Hepatocyte (in vitro differentiated cells): ENCODE measurements at regions not wholly inside any gene's neighbourhood (a gene's known extent, or its start where the extent isn't known, plus 50 kb on each side); places are given as distances from the start of the nearest gene placed in this dataset.

Experiments
- DNase-seq: peaks from one replicate; pipeline ENCODE4 v3.0.0-alpha.2; 2016; ENCODE audit warnings: low spot score
- H2AFZ ChIP-seq: fragments of 200-600 bp; sonication (generic); 2 replicates; pipeline ENCODE4 v1.6.0; 2016; ENCODE audit warnings: antibody characterized with exemption, mild to moderate bottlenecking
- H3K27ac ChIP-seq: fragments of 200-600 bp; sonication (generic); 2 replicates; pipeline ENCODE4 v1.5.1; 2016; ENCODE audit warnings: mild to moderate bottlenecking
- H3K27me3 ChIP-seq: fragments of 200-600 bp; sonication (generic); 2 replicates; pipeline ENCODE4 v1.6.1; 2016
- H3K36me3 ChIP-seq: fragments of 200-600 bp; sonication (generic); replicated peaks from 2 replicates; pipeline ENCODE4 v1.5.1; 2016; ENCODE audit warnings: low read depth; ENCODE audit not compliant: insufficient read depth
- H3K4me1 ChIP-seq: fragments of 200-600 bp; sonication (generic); 2 replicates; pipeline ENCODE4 v1.5.1; 2016; ENCODE audit warnings: mild to moderate bottlenecking, moderate library complexity; ENCODE audit not compliant: insufficient read depth
- H3K4me2 ChIP-seq: fragments of 200-600 bp; sonication (generic); 2 replicates; pipeline ENCODE4 v1.6.0; 2016
- H3K4me3 ChIP-seq: fragments of 200-600 bp; sonication (generic); 2 replicates; pipeline ENCODE4 v1.5.1; 2016; ENCODE audit warnings: mild to moderate bottlenecking
- H3K79me2 ChIP-seq: fragments of 200-600 bp; sonication (generic); 2 replicates; pipeline ENCODE4 v1.6.0; 2017; ENCODE audit warnings: mild to moderate bottlenecking
- H3K9me2 ChIP-seq: fragments of 200-600 bp; sonication (generic); replicated peaks from 2 replicates; pipeline ENCODE4 v1.6.0; 2017; ENCODE audit warnings: mild to moderate bottlenecking; ENCODE audit not compliant: insufficient read depth
- H3K9me3 ChIP-seq: fragments of 200-600 bp; sonication (generic); 2 replicates; pipeline ENCODE4 v1.5.1; 2016; ENCODE audit warnings: low read depth, mild to moderate bottlenecking
- H4K20me1 ChIP-seq: fragments of 200-600 bp; sonication (generic); 2 replicates; pipeline ENCODE4 v1.6.0; 2016; ENCODE audit warnings: mild to moderate bottlenecking; ENCODE audit not compliant: insufficient read depth, poor library complexity, severe bottlenecking
- CTCF ChIP-seq: fragments of 200-600 bp; sonication (generic); IDR thresholded peaks from 2 replicates; pipeline ENCODE4 v1.5.1; 2016; ENCODE audit warnings: antibody characterized with exemption, mild to moderate bottlenecking; ENCODE audit not compliant: poor library complexity
- EZH2 ChIP-seq: fragments of 200-600 bp; sonication (generic); IDR thresholded peaks from 2 replicates; pipeline ENCODE4 v1.6.1; 2016; ENCODE audit warnings: antibody characterized with exemption, mild to moderate bottlenecking, borderline replicate concordance
- EZH2phosphoT487 ChIP-seq: fragments of 200-600 bp; sonication (generic); IDR thresholded peaks from one replicate; pipeline ENCODE4 v1.6.1; 2018; ENCODE audit warnings: antibody characterized with exemption, mild to moderate bottlenecking, low read depth, moderate library complexity; ENCODE audit not compliant: unreplicated experiment, severe bottlenecking
- WGBS: methylation state at CpG from one replicate; pipeline ENCODE4 v1.1.6; 2016; ENCODE audit warnings: low lambda C conversion rate; ENCODE audit errors: missing lambda C conversion rate; 5-methylcytosine and 5-hydroxymethylcytosine counted together

DNA sequence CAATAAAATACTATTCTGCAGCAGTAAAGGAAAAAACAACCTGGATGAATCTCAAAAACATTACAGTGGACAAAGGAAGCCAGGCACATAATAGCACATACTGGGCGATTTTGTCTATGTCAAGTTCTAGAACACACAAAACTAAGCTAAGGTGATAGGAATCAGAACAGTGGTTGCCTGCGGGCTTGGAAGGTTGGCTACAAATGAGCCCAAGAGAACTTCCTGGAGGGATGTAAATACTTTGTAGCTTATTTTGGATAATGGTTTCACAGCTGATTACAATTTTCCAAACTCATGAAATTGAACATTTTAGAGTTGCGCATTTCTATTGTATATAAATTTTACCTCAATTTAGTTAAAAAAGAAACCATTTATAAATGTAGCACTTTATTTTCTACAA, 67.6 kb upstream of the CES5A start:
- WGBS, result 81% methylated on average over 3 of the region's 3 CpGs
- no peak overlapping the region for H2AFZ ChIP-seq
- no peak overlapping the region for H3K27ac ChIP-seq
- no peaks in the 10 kb centered on the region for H3K9me3 ChIP-seq
- no peaks in the 10 kb centered on the region for H3K36me3 ChIP-seq
- H3K27me3 ChIP-seq, result peaks cover 23% of the 10 kb centered on the region
- no peaks in the 10 kb centered on the region for H4K20me1 ChIP-seq
- no peak overlapping the region for H3K4me2 ChIP-seq
- no peak for TF ChIP-seq CTCF
- no peak for TF ChIP-seq EZH2
- TF ChIP-seq EZH2phosphoT487, result no peak
- no peaks in the 10 kb centered on the region for H3K9me2 ChIP-seq
- H3K4me3 ChIP-seq, result no peak overlapping the region
- H3K79me2 ChIP-seq, result no peaks in the 10 kb centered on the region
- H3K4me1 ChIP-seq, result no peaks in the 10 kb centered on the region
- no peak for DNase-seq

DNA sequence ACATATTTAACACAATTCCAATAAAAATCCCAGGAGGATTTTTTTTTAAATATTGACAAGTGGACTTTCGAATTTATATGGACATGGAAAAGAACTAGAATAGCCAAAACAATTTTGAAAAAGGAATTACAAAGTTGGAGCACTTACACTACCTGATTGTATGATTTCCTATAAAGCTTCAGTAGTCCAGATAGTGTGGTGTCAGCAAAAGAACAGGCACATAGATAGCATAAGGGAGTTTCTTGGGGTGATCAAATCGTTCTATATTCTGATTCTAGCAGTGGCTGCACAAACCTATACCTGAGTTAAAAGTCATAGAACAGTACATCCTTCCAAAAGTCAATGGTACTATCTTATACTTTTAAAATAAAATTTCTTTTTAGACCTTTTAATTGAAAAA, 66.4 kb upstream of the CES5A start:
- H2AFZ ChIP-seq, result no peak overlapping the region
- H3K9me2 ChIP-seq, result no peaks in the 10 kb centered on the region
- 73% methylated on average over 2 of the region's 2 CpGs for WGBS
- no peak for DNase-seq
- no peak overlapping the region for H3K27ac ChIP-seq
- H3K4me2 ChIP-seq, result no peak overlapping the region
- TF ChIP-seq CTCF, result no peak
- no peak for TF ChIP-seq EZH2
- TF ChIP-seq EZH2phosphoT487, result no peak
- H3K4me1 ChIP-seq, result no peaks in the 10 kb centered on the region
- H3K4me3 ChIP-seq, result no peak overlapping the region
- no peaks in the 10 kb centered on the region for H4K20me1 ChIP-seq
- H3K79me2 ChIP-seq, result no peaks in the 10 kb centered on the region
- H3K9me3 ChIP-seq, result no peaks in the 10 kb centered on the region
- H3K27me3 ChIP-seq, result peaks cover 23% of the 10 kb centered on the region
- no peaks in the 10 kb centered on the region for H3K36me3 ChIP-seq

DNA sequence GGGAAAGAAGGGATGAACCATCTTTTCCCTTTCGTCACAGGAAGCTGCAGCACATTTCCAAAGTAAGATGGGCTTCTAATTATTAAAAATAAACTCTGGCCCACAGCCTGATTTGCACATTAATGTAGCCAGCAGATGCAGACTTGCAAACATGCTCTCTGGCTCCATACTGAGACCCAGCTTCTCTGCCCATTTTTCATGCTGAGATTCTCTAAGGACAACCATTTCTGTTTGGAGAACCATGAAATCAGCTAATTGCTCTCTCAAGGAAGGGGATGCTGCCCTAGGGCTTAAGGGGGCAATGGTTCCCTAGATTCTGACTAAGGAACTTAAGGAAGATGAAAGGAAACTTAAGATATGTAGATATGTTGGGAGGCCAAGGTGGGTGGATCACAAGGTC, 63.0 kb upstream of the CES5A start:
- Histone ChIP-seq H3K4me3 (no peak overlapping the region), H3K27ac (no peak overlapping the region), H4K20me1 (no peaks in the 10 kb centered on the region), H2AFZ (no peak overlapping the region), H3K4me1 (no peaks in the 10 kb centered on the region), H3K27me3 (peaks cover 18% of the 10 kb centered on the region), H3K9me3 (no peaks in the 10 kb centered on the region), H3K9me2 (no peaks in the 10 kb centered on the region), H3K4me2 (no peak overlapping the region), H3K36me3 (no peaks in the 10 kb centered on the region), H3K79me2 (no peaks in the 10 kb centered on the region)
- WGBS, result 93% methylated on average over 1 of the region's 1 CpG
- no peak for DNase-seq
- TF ChIP-seq EZH2phosphoT487 (no peak), CTCF (no peak), EZH2 (no peak)

DNA sequence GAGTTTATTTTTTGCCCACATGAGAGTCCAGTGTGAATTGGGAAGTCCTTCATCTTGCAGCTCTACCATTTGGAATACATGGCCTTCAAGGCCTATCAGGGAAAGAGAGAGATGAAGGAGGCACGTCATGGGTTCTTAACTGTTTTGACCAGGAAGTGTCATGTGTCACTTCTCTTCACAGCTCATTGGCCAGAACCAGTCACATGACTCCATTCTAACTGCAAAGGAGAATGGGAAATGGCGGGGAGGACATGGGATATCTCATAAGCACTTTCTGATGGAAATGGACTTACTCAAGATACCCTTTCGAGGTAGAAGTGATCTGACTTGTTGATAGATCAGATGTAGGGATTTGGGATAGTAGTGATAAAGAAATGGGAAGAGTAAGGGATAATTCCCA, 57.9 kb upstream of the CES5A start:
- Histone ChIP-seq H3K79me2 (no peaks in the 10 kb centered on the region), H3K9me3 (no peaks in the 10 kb centered on the region), H2AFZ (no peak overlapping the region), H3K27me3 (no peaks in the 10 kb centered on the region), H3K4me3 (no peak overlapping the region), H3K4me2 (no peak overlapping the region), H3K27ac (no peak overlapping the region), H3K9me2 (no peaks in the 10 kb centered on the region), H3K36me3 (no peaks in the 10 kb centered on the region), H3K4me1 (no peaks in the 10 kb centered on the region), H4K20me1 (no peaks in the 10 kb centered on the region)
- no peak for DNase-seq
- whole genome bisulfite sequencing, result 90% methylated on average over 3 of the region's 3 CpGs
- TF ChIP-seq EZH2 (no peak), EZH2phosphoT487 (no peak), CTCF (no peak)
